GM23248 (cell line): ENCODE measurements at regions not wholly inside any gene's neighbourhood (a gene's known extent, or its start where the extent isn't known, plus 50 kb on each side); places are given as distances from the start of the nearest gene placed in this dataset.
"Not testable (repeated sequence)": the region's sequence is repeated elsewhere in the genome, so short reads cannot be mapped to it uniquely, and the experiment has no call there.

Source experiments
- DNase-seq: peaks from one replicate; pipeline ENCODE4 v3.0.0-alpha.2; 2015
- H2AFZ ChIP-seq: fragments of 200-600 bp; sonication (generic); 2 replicates; pipeline ENCODE4 v1.6.1; 2016; ENCODE audit warnings: antibody characterized with exemption
- H3F3A ChIP-seq: fragments of 200-600 bp; sonication (generic); 2 replicates; pipeline ENCODE4 v1.6.1; 2016; ENCODE audit warnings: mild to moderate bottlenecking, antibody characterized with exemption, mixed run types; ENCODE audit not compliant: insufficient read depth
- H3K27ac ChIP-seq: fragments of 200-600 bp; sonication (generic); 2 replicates; pipeline ENCODE4 v1.5.1; 2016; ENCODE audit warnings: mild to moderate bottlenecking
- H3K27me3 ChIP-seq: fragments of 200-600 bp; sonication (generic); replicated peaks from 2 replicates; pipeline ENCODE4 v1.6.1; 2016; ENCODE audit warnings: mild to moderate bottlenecking; ENCODE audit not compliant: insufficient read depth
- H3K36me3 ChIP-seq: fragments of 200-600 bp; sonication (generic); 2 replicates; pipeline ENCODE4 v1.6.1; 2016; ENCODE audit warnings: low read depth, mild to moderate bottlenecking
- H3K4me1 ChIP-seq: fragments of 200-600 bp; sonication (generic); 2 replicates; pipeline ENCODE4 v1.6.1; 2016; ENCODE audit warnings: mild to moderate bottlenecking; ENCODE audit not compliant: insufficient read depth
- H3K4me2 ChIP-seq: fragments of 200-600 bp; sonication (generic); one replicate; pipeline ENCODE4 v1.6.1; 2016; ENCODE audit warnings: mild to moderate bottlenecking; ENCODE audit not compliant: unreplicated experiment
- H3K4me3 ChIP-seq: fragments of 200-600 bp; sonication (generic); 2 replicates; pipeline ENCODE4 v1.5.1; 2016; ENCODE audit warnings: mild to moderate bottlenecking
- H3K79me2 ChIP-seq: fragments of 200-600 bp; sonication (generic); 2 replicates; pipeline ENCODE4 v1.6.1; 2016; ENCODE audit warnings: mild to moderate bottlenecking; ENCODE audit not compliant: insufficient read depth
- H3K9ac ChIP-seq: fragments of 200-600 bp; sonication (generic); 2 replicates; pipeline ENCODE4 v1.6.1; 2016; ENCODE audit warnings: mild to moderate bottlenecking
- H3K9me2 ChIP-seq: fragments of 200-600 bp; sonication (generic); 2 replicates; pipeline ENCODE4 v1.6.1; 2016; ENCODE audit warnings: mixed run types, mild to moderate bottlenecking, moderate library complexity; ENCODE audit not compliant: insufficient read depth
- H3K9me3 ChIP-seq: fragments of 200-600 bp; sonication (generic); one replicate; pipeline ENCODE4 v1.6.1; 2017; ENCODE audit warnings: low read depth
- H4K20me1 ChIP-seq: fragments of 200-600 bp; sonication (generic); 2 replicates; pipeline ENCODE4 v1.6.0; 2016; ENCODE audit not compliant: insufficient read depth
- EZH2 ChIP-seq: fragments of 200-600 bp; sonication (generic); IDR thresholded peaks from 2 replicates; pipeline ENCODE4 v1.6.1; 2018; ENCODE audit warnings: antibody characterized with exemption, mild to moderate bottlenecking; ENCODE audit not compliant: insufficient read depth, poor library complexity, severe bottlenecking
- EZH2phosphoT487 ChIP-seq: fragments of 200-600 bp; sonication (generic); IDR thresholded peaks from 2 replicates; pipeline ENCODE4 v1.6.1; 2018; ENCODE audit warnings: antibody characterized with exemption, moderate library complexity, mild to moderate bottlenecking, low read depth; ENCODE audit not compliant: insufficient read depth
- WGBS, 2 experiments: methylation state at CpG; one replicate each; pipeline ENCODE4 v1.1.6; 2015 to 2017; ENCODE audit warnings: low lambda C conversion rate in 2 of 2, low coverage in 1 of 2; ENCODE audit errors: missing lambda C conversion rate in 2 of 2; 5-methylcytosine and 5-hydroxymethylcytosine counted together
- in situ Hi-C: fragments of 300-500 bp; cut with MboI; formaldehyde crosslinking; loops from 2 replicates; pipeline ENCODE4 v1.15.0; 2020

- H3K4me2 ChIP-seq, H3K9me2 ChIP-seq, H4K20me1 ChIP-seq, H3K4me3 ChIP-seq, H3K27me3 ChIP-seq, H3K36me3 ChIP-seq, H3K27ac ChIP-seq, in situ Hi-C loops, H2AFZ ChIP-seq, H3K9ac ChIP-seq, H3F3A ChIP-seq, H3K79me2 ChIP-seq, H3K4me1 ChIP-seq, DNase-seq, H3K9me3 ChIP-seq: not testable (repeated sequence)
- WGBS, 2 experiments: 0 to 25% methylated on average over 1 of the region's 1 CpG
Observed at GRCh38 chrY:20382085-20382484, 193.5 kb upstream of the EIF1AY start.

DNA sequence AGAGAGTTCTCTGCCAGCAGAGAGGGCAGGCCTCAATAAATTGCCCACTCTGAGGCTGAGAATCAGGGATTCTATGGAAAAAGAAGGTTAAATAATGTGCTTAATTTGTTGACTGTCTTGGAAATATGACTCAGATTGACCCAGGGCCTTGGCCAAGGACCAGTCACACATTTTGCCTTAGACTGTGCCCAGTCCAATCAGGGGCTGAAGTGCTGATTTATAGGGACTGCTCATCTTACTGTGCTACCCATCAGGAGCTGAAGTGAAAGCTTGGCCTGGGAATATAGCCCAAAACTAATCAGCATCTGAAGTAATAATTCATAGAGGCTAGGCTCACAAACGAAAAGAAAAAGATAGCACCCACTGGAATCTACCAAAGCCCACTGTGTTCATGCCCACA, 167.4 kb upstream of the EIF1AY start:
- TF ChIP-seq EZH2: no peak
- no peak for TF ChIP-seq EZH2phosphoT487
- Histone ChIP-seq H3K36me3 (no peaks in the 10 kb centered on the region), H3K9me2 (no peaks in the 10 kb centered on the region), H3K79me2 (no peaks in the 10 kb centered on the region), H3K4me2 (no peak overlapping the region), H4K20me1 (no peaks in the 10 kb centered on the region), H2AFZ (no peak overlapping the region), H3K4me3 (no peak overlapping the region), H3K9me3 (no peaks in the 10 kb centered on the region), H3K4me1 (no peaks in the 10 kb centered on the region), H3F3A (no peaks in the 10 kb centered on the region), H3K27ac (no peak overlapping the region), H3K9ac (no peak overlapping the region), H3K27me3 (no peaks in the 10 kb centered on the region)
- 0% methylated on average over 1 of the region's 1 CpG for WGBS, 2 experiments
- no peak for DNase-seq
- in situ Hi-C loops: no loop called here

DNA sequence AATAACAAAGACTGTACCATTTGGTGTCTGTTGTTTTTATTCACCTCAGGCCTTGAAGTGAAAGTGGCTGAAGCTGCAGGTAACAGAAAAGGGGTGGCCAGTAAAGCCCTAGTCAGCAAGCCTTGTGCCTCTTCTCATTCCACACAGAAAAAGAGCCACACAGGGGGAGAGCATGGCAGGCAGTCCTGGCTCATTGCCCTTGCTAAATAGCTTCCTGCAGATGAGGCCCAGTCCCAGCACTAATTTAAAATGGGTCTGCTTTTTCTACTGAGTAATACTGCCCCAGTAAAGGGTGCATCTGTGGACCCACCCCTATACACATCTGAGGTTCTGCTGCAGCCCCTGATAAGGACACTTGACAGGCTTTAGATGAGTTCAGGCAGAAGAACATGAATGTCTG, 152.8 kb upstream of the EIF1AY start:
- Histone ChIP-seq H3K4me3 (no peak overlapping the region), H3F3A (no peaks in the 10 kb centered on the region), H3K27me3 (no peaks in the 10 kb centered on the region), H3K9me2 (no peaks in the 10 kb centered on the region), H3K27ac (no peak overlapping the region), H3K36me3 (no peaks in the 10 kb centered on the region), H3K4me1 (no peaks in the 10 kb centered on the region), H2AFZ (no peak overlapping the region), H3K4me2 (no peak overlapping the region), H3K9ac (no peak overlapping the region), H3K9me3 (no peaks in the 10 kb centered on the region), H3K79me2 (no peaks in the 10 kb centered on the region), H4K20me1 (no peaks in the 10 kb centered on the region)
- in situ Hi-C loops: no loop called here
- TF ChIP-seq EZH2phosphoT487 (no peak), EZH2 (no peak)
- no peak for DNase-seq

- Histone ChIP-seq H3K4me1 (no peaks in the 10 kb centered on the region), H3F3A (no peaks in the 10 kb centered on the region), H3K79me2 (no peaks in the 10 kb centered on the region), H3K4me3 (no peak overlapping the region), H3K27me3 (no peaks in the 10 kb centered on the region), H3K9me2 (no peaks in the 10 kb centered on the region), H3K36me3 (no peaks in the 10 kb centered on the region), H3K27ac (no peak overlapping the region), H2AFZ (no peak overlapping the region), H4K20me1 (no peaks in the 10 kb centered on the region), H3K9ac (no peak overlapping the region), H3K4me2 (no peak overlapping the region), H3K9me3 (no peaks in the 10 kb centered on the region)
- WGBS, 2 experiments: 9 to 31% methylated on average over 1 of the region's 1 CpG
- no peak for DNase-seq
- in situ Hi-C loops: no loop called here
- TF ChIP-seq EZH2 (no peak), EZH2phosphoT487 (no peak)
Observed at GRCh38 chrY:20433670-20434069, 141.9 kb upstream of the EIF1AY start.

DNA sequence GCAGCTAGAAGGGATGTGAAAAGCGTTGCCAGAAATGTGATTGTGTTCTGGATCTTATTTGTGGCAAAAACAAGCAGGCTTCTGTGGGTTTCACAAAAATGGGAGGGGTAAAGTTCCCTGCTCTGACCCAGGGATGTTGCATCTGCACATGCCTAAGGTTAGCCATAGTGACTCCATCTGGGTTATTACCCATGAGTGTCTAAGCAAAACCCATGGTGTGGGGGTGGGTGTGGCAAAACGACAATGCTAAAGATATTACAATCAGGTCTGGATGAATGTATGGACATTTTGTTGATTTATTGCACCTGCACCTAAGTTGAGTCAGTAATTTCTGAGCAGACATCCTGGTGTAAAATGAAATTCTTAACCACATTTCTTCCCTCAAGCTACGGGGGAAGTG, 131.4 kb upstream of the EIF1AY start:
- no peak overlapping the region for H3K27ac ChIP-seq
- no peaks in the 10 kb centered on the region for H4K20me1 ChIP-seq
- no peak overlapping the region for H3K4me2 ChIP-seq
- no peaks in the 10 kb centered on the region for H3K4me1 ChIP-seq
- WGBS, 2 experiments: 24 to 30% methylated on average over 3 of the region's 3 CpGs
- no peaks in the 10 kb centered on the region for H3K27me3 ChIP-seq
- H2AFZ ChIP-seq: no peak overlapping the region
- no peak overlapping the region for H3K4me3 ChIP-seq
- TF ChIP-seq EZH2 (no peak), EZH2phosphoT487 (no peak)
- no peaks in the 10 kb centered on the region for H3K9me3 ChIP-seq
- H3K36me3 ChIP-seq: no peaks in the 10 kb centered on the region
- no peak overlapping the region for H3K9ac ChIP-seq
- no peaks in the 10 kb centered on the region for H3K9me2 ChIP-seq
- in situ Hi-C loops: no loop called here
- DNase-seq: no peak
- H3K79me2 ChIP-seq: no peaks in the 10 kb centered on the region
- no peaks in the 10 kb centered on the region for H3F3A ChIP-seq
